Activated naive CD4-positive, alpha-beta T cell treated with Interleukin-2 at 50 U/mL for 16 hours (primary cell): ENCODE measurements at regions not wholly inside any gene's neighbourhood (a gene's known extent, or its start where the extent isn't known, plus 50 kb on each side); places are given as distances from the start of the nearest gene placed in this dataset.

Experiments
- DNase-seq: peaks from one replicate; pipeline ENCODE4 v3.0.0-alpha.2; 2020

DNA sequence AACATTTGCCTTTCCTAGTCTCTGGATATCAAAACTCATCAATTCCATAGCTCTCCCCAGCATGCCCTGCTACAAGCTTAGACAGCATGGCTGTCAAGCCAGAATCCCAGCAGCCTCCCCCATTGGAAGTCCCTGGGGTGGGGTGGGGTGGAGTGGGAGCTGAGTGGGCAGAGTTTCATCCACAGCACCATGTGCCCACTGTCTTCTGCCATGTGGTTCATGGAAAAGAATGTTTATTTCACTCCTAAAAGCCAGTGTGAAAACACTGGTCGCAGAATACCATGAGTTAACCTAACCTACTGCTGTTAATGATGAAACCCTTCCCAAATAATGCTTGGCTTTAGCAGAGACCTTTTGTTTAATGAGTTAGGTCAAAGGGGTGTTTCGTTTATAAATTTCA lies 80.2 kb upstream of the KIRREL3 start:
- no peak for DNase-seq

DNA sequence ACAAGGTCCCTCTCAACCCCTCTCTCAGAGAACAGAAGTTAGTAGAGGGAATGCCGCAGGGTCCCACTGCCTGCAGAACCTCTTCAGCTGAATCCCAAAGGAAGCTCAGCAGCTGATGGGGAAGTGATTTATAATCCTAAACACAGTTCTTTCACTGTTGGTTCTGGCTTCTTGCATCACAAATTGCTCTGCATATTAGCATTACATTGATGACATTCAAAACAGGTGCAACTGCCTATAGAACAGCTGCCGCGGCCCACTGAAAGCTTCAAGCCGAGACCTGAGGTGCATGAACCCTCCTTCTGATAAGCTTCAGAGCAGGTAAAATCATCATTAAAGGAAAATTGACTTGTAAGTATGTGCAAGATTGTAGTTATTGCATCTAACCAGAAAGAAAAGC lies 75.2 kb upstream of the KIRREL3 start:
- no peak for DNase-seq

DNA sequence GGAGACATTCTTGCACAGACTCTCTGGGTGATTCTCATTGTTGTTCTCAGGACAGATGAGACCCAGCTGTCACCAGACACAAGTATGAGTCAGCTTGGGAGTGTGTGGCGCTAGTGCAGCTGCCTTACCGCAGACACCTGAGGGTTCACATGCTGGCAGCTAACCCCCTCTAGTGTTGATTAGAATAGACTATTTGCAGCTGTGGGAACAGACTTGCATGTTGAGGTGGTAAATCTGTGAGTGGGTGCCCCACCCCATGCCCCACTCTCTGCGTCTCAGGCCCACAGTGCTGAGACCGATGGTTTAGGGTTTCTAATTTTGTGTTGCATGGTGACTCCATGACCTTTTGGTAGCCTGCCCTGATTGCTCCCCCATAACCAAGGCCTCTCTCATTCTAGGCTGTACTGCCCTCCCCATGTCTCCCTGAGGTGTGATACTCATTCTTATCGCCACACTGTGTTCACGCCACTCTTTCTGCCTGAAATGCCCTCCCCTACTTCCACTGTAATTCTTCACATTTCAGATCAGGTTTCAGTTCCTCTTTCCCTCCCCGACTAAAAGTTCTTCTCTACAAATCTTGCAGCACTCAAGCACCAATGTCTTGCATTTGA lies 73.7 kb upstream of the KIRREL3 start:
- no peak for DNase-seq

DNA sequence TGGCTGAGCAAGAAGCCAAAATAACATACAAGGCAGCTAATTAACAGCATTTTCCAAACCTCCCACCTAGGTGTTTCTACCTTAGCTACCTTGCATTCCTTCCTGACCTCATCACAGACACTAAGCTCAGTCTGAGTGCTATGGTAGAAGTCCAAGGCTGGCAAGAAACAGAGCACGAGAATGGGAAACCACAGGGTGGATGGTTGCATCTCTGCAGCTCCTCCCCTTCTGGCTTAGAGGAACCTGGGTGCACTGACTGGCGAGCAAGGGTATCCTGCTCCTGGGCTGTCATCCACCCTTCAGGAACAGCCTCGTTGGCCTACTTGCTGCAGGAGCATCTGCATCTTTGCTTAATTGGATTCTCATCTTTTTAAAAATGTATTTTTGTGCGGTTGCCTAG lies 73.1 kb upstream of the KIRREL3 start:
- no peak for DNase-seq

DNA sequence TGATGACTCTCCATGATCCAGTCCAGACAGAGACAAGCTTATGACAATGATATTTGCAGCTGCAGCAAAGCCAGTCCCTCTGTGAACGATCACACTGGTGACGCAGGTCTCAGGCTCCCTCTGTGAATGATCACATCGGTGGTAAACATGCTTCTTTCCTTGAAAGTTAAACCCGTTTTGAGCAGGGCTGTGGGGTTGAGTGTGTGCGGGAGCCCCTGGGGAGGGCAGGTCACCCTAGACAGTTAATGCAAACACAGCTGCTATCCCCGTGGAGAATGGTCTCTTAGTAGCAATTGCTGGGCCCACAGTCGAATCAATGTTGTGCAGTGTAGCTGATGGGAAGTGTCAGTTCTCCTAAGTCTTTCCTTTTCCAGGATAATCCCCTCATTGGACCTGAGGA lies 71.0 kb upstream of the KIRREL3 start:
- DNase-seq: no peak

DNA sequence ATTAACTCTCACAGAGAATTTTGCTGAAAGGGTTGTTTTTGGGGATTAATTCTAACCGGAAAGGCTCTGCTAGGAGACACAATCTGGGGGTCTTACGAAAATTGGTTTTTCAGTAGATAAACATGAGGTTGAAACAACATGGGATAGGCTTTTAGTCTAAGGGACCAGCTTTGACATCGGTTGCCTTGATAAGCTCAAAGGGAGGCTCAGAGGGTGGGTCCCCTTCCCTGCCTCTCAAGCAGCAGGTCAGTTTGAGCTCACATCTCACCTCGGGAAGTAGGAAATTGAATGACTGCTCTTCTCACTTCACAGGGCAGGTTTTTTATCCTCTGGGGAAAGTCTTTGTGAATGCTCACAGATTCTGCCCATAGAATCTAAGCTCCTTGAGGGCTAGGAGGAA lies 70.2 kb upstream of the KIRREL3 start:
- no peak for DNase-seq

DNA sequence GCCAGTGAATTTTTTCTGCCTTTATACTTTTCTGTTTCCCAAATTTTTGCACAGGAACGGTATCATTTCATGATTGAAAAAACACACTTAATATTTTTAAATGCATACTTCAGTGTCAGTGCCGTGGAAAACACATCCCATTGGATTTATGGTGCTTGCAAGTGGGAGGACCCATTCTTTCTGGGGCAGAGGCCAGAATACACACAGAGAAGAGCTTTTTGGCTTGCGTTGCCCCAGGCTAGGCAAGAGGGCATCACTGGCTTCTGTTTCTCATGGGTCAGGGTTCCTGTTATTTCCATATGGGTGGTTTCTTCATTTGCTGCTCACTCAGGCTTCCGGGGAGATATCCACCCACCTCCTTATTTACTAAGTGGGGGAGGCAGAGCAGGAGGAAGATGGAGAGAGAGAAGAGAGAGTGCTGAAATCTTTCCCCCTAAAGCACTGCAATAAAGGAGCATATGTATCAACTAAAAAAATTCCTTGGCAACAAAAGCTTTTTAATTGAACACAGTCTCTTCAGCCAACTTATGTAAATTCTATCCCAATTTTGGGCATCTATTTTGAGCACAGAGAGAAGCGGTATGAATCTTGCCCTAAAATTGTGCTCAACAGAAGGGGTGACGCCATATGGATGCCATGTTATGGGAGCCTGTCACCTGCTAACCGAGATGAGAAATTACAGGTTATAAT lies 66.0 kb upstream of the KIRREL3 start:
- DNase-seq: no peak

DNA sequence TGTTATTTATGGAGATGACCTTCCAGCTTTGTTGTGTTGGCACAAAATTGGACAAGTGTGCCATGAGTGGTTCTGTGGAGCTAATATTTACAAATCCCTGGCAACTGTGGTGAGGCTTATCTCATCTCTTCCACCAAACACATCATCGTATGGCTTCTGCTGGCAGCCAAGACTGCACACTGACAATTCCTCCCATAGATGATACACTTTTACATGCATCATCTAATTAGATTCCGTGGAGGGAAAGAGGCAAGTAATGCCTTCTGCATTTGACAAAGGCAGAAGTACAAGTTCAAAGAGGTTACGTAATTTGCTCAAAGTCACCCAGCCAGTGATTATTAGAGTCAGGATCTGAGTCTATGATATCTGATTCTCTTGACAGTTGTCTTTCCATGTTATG lies 62.7 kb upstream of the KIRREL3 start:
- no peak for DNase-seq

DNA sequence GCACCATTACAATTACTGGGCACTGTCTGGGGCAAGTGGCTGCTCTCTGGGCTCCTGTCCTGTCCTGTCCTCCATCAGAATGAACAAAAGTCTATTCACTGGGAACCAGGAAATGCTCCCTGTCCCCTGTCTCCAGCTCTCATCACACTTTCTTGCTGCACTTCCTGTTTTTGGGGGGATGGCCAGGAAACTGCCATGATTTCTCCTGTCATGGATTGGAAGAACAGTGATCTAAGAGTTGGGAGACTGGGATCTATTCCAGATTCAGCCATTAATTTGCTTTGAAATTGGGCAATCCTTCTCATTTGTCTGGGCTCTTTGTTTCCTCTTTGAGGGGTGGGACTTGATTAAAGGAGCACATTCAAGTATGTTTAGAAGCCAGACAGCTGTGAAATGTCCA lies 61.4 kb upstream of the KIRREL3 start:
- DNase-seq: no peak

DNA sequence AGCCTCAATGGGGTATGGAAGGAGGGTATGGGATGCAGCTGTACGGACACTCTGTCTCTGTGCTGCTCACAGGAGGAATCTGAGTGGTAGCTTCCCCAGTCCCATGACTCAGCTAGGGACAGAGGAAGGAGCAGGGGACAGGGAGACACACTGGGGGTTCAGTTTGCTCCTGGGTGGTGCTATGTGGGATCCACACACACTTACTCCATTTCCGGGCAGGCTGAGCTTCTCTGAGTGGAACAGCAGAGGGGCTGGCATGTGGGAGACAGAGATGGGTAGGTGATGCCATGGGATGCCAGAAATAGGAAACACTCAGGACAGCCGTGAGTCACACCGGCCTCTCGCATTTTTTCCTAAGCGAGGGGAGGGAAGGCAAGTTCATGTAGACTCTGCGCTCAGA lies 59.2 kb upstream of the KIRREL3 start:
- no peak for DNase-seq

DNA sequence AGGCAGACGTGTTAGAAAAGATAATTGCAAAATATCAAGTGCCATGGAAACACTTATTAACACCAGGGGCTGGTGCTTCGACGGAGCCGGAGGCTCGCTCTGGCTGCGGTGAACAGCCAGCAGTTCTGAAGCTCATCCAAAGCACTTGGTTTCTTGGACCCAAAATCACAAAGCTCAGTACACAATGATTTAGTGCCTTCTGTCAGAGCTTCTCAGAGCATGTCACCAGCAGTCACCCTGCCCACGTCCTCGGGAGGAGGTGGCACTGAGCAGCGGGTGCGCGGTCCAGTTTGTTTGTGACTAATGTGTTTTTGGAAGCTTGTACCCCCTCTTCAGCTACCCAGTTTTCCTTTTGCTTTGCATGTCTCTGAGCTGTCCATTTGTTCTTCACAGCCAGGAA lies 58.7 kb upstream of the KIRREL3 start:
- no peak for DNase-seq

DNA sequence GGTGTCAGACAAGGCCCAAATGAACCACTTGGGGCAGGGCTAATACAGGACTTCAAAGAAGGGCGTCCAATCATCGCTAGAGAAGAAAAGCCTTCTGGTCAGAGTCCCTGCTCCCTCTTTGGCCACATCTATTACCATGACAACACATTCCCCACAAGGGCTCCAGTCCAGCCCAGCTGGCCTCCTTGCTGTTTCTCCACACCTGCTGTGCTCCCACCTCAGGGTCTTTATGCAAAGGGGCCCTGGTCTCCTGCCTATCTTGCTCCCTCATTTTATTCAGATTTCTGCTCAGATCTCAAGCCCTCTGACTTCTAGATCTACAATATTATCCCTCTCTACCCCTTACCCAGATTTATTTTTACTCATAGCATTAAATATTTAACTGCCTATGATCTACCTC lies 58.0 kb upstream of the KIRREL3 start:
- DNase-seq: no peak

DNA sequence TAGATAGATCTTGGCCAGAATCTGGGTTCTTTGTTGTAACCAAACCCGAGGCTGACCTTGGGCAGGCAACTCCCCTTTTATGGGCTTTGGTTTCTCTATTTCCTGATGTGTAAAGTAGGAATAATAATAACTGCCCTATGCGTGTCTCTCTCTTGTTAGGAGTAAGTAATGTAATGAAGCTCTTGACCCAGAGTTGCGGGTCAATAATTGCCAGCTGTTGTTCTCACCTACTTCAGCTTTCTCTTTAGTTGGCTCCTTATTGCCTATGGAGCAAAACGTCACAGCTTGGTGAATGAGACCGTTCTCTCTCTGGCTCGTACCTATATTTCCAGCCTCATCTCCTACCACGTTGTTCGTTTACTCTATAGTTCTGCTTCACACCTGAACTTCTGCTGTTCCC lies 56.6 kb upstream of the KIRREL3 start:
- no peak for DNase-seq

DNA sequence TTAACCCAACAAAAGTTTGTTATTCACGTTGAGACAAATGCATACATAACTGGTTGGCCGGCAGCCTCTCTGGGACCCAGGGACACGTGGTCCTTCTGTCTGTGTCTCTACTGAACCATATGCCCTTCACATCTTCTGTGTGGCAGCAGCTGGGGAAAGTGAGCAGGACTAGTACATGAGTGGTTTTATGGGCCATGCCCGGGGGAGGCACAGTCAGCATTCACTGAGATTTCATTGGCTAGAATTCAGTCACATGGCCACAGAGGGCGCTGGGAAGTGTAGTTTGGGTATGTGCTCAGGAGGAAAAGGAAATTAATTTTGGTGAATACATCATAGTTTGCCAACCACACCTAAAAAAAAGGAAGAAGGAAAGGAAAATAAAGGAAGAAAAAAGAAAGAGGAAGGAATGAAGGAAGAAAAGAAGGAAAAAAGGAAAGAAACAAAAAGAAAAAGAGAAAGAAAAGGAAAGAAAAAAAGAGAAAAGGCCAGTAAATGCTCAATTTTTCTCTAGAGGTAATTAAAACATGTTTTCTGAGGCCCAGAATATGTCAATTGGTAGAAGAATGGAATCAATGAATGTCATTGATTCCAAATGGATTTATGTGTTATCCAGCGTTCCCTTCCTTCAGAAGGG lies 55.9 kb upstream of the KIRREL3 start:
- no peak for DNase-seq

DNA sequence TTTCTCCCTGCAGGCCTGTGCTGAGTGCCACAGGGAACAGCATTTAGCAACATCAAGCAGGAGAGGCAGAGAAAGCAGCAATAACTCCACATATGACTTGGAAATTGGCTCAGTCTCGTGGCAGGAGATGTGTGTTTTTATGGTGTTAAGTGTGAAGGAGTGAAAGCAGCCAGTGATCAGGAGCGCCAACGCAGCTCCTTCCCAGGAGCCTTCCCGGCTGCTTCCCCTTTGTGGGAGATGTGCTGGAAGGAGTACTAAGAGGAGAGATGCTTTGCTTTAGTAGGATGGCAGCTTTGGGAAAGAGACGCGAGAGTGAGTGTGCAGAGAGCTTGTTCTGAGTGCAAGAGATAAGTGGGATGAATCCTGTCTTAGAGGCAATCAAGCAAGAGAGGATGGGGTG lies 54.7 kb upstream of the KIRREL3 start:
- no peak for DNase-seq

DNA sequence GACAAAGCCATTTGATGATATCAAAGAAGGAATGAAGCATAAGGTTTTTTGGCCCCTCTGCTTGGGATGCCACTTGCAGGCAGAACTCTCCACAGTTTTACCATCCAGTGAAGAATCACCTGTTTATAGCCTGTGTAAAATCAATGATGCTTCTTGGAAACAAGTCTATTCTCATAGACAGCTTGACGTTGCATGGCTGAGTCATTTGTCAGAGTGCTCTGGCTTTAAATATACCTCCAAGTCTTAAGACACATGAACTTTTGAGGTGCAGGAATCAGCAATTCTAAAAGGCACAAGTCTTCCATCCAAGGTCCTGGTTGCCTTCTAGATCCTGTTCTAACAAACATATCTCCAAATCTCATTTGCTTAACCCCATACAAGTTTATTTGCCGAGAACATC lies 53.6 kb upstream of the KIRREL3 start:
- no peak for DNase-seq

DNA sequence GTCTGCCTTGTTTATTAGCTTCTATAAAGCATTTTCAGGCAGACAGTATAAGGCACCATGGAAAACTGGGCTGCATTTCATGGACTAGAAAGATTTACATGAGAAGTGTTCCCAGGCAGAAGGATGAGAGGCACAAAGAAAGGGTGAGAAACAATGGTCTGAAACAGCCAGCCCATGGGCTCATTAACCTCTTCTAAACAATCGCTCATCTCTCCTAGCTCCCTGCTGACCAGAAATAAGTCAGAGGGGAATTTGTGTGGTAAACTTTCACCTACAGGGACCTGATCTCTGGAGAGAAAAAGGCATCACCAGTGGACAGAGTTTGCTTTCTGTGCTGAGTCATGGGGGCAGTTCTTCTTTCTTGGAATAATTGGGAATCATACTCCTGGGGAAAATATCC lies 51.8 kb upstream of the KIRREL3 start:
- DNase-seq: no peak
